Keratinocyte (primary cell): ENCODE measurements at regions not wholly inside any gene's neighbourhood (a gene's known extent, or its start where the extent isn't known, plus 50 kb on each side); places are given as distances from the start of the nearest gene placed in this dataset.

ENCODE experiments used
- DNase-seq: peaks from one replicate; pipeline ENCODE4 v3.0.0-alpha.2; 2011; ENCODE audit warnings: low read depth, missing footprints, low spot score
- FAIRE-seq: peaks from 2 replicates; lab custom pipeline; 2011; peaks lifted over from hg19 to GRCh38; lab: Jason Lieb, UNC
- H2AFZ ChIP-seq: 2 replicates; pipeline ENCODE4 v1.6.0; 2012; ENCODE audit warnings: low read length, control low read depth, inconsistent platforms; ENCODE audit not compliant: control insufficient read depth
- H3K27ac ChIP-seq: 2 replicates; pipeline ENCODE4 v1.5.1; 2011; ENCODE audit warnings: low read length; ENCODE audit not compliant: control insufficient read depth, insufficient read depth
- H3K27me3 ChIP-seq: 3 replicates; pipeline ENCODE4 v1.6.0; 2011; ENCODE audit warnings: low read length; ENCODE audit not compliant: control insufficient read depth, insufficient read depth; ENCODE audit errors: extremely low read depth
- H3K36me3 ChIP-seq, 2 experiments: 2 replicates in 1 of 2; 3 replicates in 1 of 2; pipeline ENCODE4 v1.5.1; 2011; ENCODE audit warnings: low read length in 2 of 2, mild to moderate bottlenecking in 1 of 2; ENCODE audit not compliant: control insufficient read depth in 2 of 2, insufficient read depth in 2 of 2; ENCODE audit errors: extremely low read depth in 1 of 2
- H3K4me1 ChIP-seq: 3 replicates; pipeline ENCODE4 v1.5.1; 2011; ENCODE audit warnings: low read length; ENCODE audit not compliant: control insufficient read depth, insufficient read depth; ENCODE audit errors: extremely low read depth
- H3K4me2 ChIP-seq: 3 replicates; pipeline ENCODE4 v1.6.0; 2011; ENCODE audit warnings: low read depth, low read length; ENCODE audit not compliant: control insufficient read depth, insufficient read depth; ENCODE audit errors: extremely low read depth
- H3K4me3 ChIP-seq, 3 experiments: fragments of 200-600 bp in 1 of 3; sonication (generic) in 1 of 3; 2 replicates in 2 of 3; 3 replicates in 1 of 3; pipeline ENCODE4 v1.5.1; 2011 to 2016; ENCODE audit warnings: low read length in 3 of 3, mild to moderate bottlenecking in 3 of 3, control low read depth in 2 of 3, inconsistent platforms in 1 of 3, low read depth in 1 of 3, mixed read lengths in 1 of 3, mixed run types in 1 of 3, moderate library complexity in 1 of 3; ENCODE audit not compliant: control insufficient read depth in 2 of 3, insufficient read depth in 2 of 3; ENCODE audit errors: extremely low read depth in 1 of 3
- H3K79me2 ChIP-seq: 2 replicates; pipeline ENCODE4 v1.6.0; 2012; ENCODE audit warnings: low read length; ENCODE audit not compliant: control insufficient read depth, insufficient read depth
- H3K9ac ChIP-seq: 3 replicates; pipeline ENCODE4 v1.6.0; 2011; ENCODE audit warnings: low read length; ENCODE audit not compliant: control insufficient read depth, insufficient read depth; ENCODE audit errors: extremely low read depth
- H3K9me1 ChIP-seq: 3 replicates; pipeline ENCODE4 v1.6.0; 2011; ENCODE audit warnings: low read length; ENCODE audit not compliant: control insufficient read depth, insufficient read depth; ENCODE audit errors: extremely low read depth
- H3K9me3 ChIP-seq: 2 replicates; pipeline ENCODE4 v1.5.1; 2012; ENCODE audit warnings: low read depth, low read length; ENCODE audit not compliant: control insufficient read depth
- H4K20me1 ChIP-seq: 3 replicates; pipeline ENCODE4 v1.6.0; 2011; ENCODE audit warnings: low read length; ENCODE audit not compliant: control insufficient read depth, insufficient read depth; ENCODE audit errors: extremely low read depth
- CTCF ChIP-seq, 3 experiments: IDR thresholded peaks in 1 of 3; conservative IDR thresholded peaks in 1 of 3; optimal IDR thresholded peaks in 1 of 3; 2 replicates in 2 of 3; 3 replicates in 1 of 3; pipeline versions ENCODE3 to v1.5.1; 2011; ENCODE audit warnings: low read length in 3 of 3, mild to moderate bottlenecking in 3 of 3, moderate library complexity in 2 of 3, control low read depth in 1 of 3, inconsistent platforms in 1 of 3; ENCODE audit not compliant: insufficient read depth in 2 of 3; ENCODE audit errors: extremely low read depth in 1 of 3
- EZH2 ChIP-seq: IDR thresholded peaks from one replicate; pipeline ENCODE4 v1.6.1; 2012; ENCODE audit warnings: inconsistent platforms, mild to moderate bottlenecking, low read length, moderate library complexity
- dilution Hi-C: fragments of 300-500 bp; cut with MboI; formaldehyde crosslinking; loops from one replicate; pipeline ENCODE4 v1.7.0; 2020; ENCODE audit warnings: low sequenced_read_pairs; ENCODE audit not compliant: extremely low pct_ligation_motif_present

GRCh38 chr6:113707194-113707593 lies 150.0 kb upstream of the MARCKS start:
- Histone ChIP-seq H3K9ac (no peak overlapping the region), H3K4me2 (no peak overlapping the region), H2AFZ (no peak overlapping the region), H3K9me3 (no peaks in the 10 kb centered on the region), H3K79me2 (no peaks in the 10 kb centered on the region), H3K27me3 (no peaks in the 10 kb centered on the region), H3K36me3 (no peaks in the 10 kb centered on the region), H3K4me3 (no peak overlapping the region), H3K4me1 (no peaks in the 10 kb centered on the region), H3K9me1 (no peaks in the 10 kb centered on the region), H4K20me1 (no peaks in the 10 kb centered on the region), H3K27ac (no peak overlapping the region)
- dilution Hi-C loops = no loop called here
- no peak for FAIRE-seq
- no peak for TF ChIP-seq EZH2
- no peak for TF ChIP-seq CTCF (optimal IDR thresholded peaks at IDR 0.05 in 1 of 3, IDR thresholded peaks at IDR 0.05 in 1 of 3, conservative IDR thresholded peaks at IDR 0.05 in 1 of 3; ENCODE audit: extremely low read depth in 1 of 3, insufficient read depth in 2 of 3, low read length in 3 of 3)
- DNase-seq = no peak

- DNase-seq = no peak
- H3K9me1 ChIP-seq = no peaks in the 10 kb centered on the region
- H3K27ac ChIP-seq = no peak overlapping the region
- H3K4me2 ChIP-seq = no peak overlapping the region
- FAIRE-seq = no peak
- no peaks in the 10 kb centered on the region for H3K79me2 ChIP-seq
- H3K9me3 ChIP-seq = no peaks in the 10 kb centered on the region
- H3K4me1 ChIP-seq = no peaks in the 10 kb centered on the region
- no peak overlapping the region for H2AFZ ChIP-seq
- TF ChIP-seq CTCF (optimal IDR thresholded peaks at IDR 0.05 in 1 of 3, IDR thresholded peaks at IDR 0.05 in 1 of 3, conservative IDR thresholded peaks at IDR 0.05 in 1 of 3; ENCODE audit: extremely low read depth in 1 of 3, insufficient read depth in 2 of 3, low read length in 3 of 3) (no peak), EZH2 (no peak)
- no peak overlapping the region for H3K4me3 ChIP-seq
- no peaks in the 10 kb centered on the region for H3K27me3 ChIP-seq
- H3K9ac ChIP-seq = no peak overlapping the region
- no peaks in the 10 kb centered on the region for H3K36me3 ChIP-seq
- dilution Hi-C loops = no loop called here
- no peaks in the 10 kb centered on the region for H4K20me1 ChIP-seq
Observed at GRCh38 chr6:113709936-113710509, 147.1 kb upstream of the MARCKS start.
